ENCODE measurements at regions not wholly inside any gene's neighbourhood (a gene's known extent, or its start where the extent isn't known, plus 50 kb on each side); places are given as distances from the start of the nearest gene placed in this dataset.

DNA sequence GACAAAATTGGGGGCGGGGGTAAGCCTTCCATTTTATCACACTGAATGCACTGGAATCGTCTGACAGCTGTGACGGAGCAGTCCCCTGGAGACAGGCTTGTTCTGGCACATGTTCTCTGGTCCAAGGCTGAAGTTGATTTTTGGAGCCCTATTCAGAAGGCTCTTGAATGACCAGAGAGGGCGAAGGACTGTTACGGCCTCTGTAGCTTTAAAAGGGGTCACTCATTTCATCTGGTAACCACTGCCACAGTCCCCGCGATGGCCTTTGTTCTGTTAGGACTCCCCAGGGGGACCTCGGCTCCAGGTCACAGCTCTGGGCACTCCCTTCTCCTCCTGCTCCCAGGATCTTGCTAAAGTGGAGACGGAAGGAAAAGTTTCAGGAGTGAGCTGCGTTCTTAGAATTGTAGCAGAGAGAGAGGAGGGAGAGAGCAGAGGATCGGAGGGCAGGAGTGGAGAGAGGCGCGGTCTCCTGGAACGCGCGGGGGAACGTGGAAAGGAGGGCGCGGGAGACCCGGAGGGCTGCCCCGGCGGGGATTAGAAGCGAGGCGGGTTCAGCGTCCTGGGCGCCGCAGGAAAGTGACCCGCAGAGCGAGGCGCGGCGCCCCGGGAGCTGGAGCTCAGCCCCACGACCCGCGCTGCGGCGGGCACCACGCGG is 134.3 kb upstream of the MYO16 start:
- DNase-seq = no peak
- Histone ChIP-seq H3K27me3 (peaks cover 5 to 34% (median 20%) of the 10 kb centered on the region in 3 donors), H3K36me3 (no peaks in the 10 kb centered on the region), H3K9me3 (no peaks in the 10 kb centered on the region), H3K4me1 (peaks cover 0 to 21% (median 4%) of the 10 kb centered on the region in 4 donors), H3K4me3 (peak overlapping the region in 3 of 4 donors; percentile 21 to 32 (median 31)), H3K27ac (no peak overlapping the region)
- intact Hi-C loops (cut with DNase I) = no loop called here
- TF ChIP-seq, protein P1, sequence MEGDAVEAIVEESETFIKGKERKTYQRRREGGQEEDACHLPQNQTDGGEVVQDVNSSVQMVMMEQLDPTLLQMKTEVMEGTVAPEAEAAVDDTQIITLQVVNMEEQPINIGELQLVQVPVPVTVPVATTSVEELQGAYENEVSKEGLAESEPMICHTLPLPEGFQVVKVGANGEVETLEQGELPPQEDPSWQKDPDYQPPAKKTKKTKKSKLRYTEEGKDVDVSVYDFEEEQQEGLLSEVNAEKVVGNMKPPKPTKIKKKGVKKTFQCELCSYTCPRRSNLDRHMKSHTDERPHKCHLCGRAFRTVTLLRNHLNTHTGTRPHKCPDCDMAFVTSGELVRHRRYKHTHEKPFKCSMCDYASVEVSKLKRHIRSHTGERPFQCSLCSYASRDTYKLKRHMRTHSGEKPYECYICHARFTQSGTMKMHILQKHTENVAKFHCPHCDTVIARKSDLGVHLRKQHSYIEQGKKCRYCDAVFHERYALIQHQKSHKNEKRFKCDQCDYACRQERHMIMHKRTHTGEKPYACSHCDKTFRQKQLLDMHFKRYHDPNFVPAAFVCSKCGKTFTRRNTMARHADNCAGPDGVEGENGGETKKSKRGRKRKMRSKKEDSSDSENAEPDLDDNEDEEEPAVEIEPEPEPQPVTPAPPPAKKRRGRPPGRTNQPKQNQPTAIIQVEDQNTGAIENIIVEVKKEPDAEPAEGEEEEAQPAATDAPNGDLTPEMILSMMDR (IDR thresholded peaks at IDR 0.05) = no peak
- no peak for TF ChIP-seq POLR2A (IDR thresholded peaks at IDR 0.05)
- TF ChIP-seq POLR2AphosphoS5 (IDR thresholded peaks at IDR 0.05) = no peak
- TF ChIP-seq EP300 (IDR thresholded peaks at IDR 0.05) = no peak
- WGBS, 2 donors = 4 to 9% methylated on average over 40 of the region's 40 CpGs

DNA sequence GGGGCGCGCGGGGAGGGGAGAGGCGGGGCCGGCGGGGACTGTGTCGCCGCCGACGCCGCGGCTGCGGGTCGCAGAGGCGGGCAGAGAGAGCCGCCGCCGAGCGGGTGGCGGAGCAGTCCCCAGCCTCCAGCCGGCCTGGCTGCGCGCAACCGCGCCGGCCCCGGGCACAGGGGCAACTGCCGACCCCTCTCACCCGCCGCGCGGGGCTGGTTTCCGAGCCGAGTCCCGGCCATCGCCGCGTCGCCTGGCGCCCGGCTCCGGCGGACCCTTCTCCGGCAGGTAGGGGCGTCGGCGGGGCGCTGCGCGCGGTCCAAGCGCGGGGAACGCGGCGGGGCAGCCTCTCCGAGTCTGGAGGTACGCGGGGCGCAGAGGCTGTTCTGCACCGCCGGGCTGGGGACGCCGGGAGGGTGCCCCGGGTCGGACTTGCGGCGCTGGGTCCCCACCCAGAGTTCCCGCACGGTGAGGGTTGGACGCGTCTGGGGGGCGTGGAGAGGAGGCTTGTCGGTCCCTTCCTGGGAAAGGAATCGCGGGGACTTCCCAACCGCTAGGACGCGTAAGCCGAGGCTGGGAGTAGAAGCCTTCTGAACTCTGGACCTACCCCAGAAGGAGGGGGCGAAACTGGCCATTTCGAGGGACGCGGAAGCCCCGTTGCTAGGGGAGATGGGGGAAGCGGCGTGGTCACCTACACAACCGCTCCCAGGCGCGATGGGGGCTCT is 133.6 kb upstream of the MYO16 start:
- TF ChIP-seq POLR2AphosphoS5 (IDR thresholded peaks at IDR 0.05) (no peak), EP300 (IDR thresholded peaks at IDR 0.05) (no peak), POLR2A (IDR thresholded peaks at IDR 0.05) (no peak)
- TF ChIP-seq, protein P1 (IDR thresholded peaks at IDR 0.05) = no peak
- Histone ChIP-seq H3K4me1 (peaks cover 0 to 21% (median 4%) of the 10 kb centered on the region in 4 donors), H3K4me3 (peak overlapping the region in 3 of 4 donors; percentile 21 to 32 (median 31)), H3K36me3 (no peaks in the 10 kb centered on the region), H3K9me3 (no peaks in the 10 kb centered on the region), H3K27me3 (peaks cover 5 to 34% (median 20%) of the 10 kb centered on the region in 3 donors), H3K27ac (no peak overlapping the region)
- 3 to 13% methylated on average over 90 of the region's 90 CpGs for WGBS, 2 donors
- intact Hi-C loops (cut with DNase I) = no loop called here
- no peak for DNase-seq

DNA sequence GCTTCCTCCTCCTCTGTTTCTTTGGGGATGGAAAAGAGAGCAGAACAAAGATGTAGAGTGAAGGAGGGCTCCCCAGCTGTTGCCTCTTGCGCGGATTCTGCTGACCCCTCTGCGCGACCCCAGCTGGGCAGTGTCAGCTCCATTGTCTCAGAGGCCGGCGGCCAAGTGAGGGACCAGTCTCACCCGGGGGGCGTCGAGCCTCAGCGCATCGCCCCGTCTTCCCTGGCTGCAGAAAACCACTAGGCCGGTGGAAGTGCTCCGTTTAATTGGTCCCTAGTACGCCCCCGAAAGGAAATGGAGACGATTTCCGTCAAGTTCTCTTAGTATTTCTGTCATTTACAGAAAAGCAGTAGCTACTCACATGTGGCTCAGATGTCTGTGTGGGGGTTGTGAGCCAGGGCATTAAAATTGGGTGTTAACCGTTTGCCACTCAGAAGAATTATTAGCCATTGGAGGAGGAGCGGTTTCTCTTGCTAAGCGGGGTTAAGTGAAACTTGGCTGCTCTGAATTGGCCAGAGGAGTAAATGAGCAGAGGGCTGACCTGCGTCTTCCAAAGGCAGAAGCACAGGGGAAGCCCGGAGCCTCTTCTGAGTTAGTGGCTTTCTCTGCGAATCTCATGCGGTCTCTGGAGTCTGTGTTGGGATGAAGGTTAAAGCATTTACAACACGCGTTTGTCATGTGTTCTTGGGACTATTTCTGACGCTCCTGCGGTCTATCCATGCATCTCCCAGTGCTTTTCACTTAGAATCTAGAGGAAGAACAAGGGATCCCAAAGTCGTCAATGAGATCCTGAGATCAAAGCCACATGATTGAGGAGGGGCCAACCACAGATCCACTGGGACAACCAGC is 132.8 kb upstream of the MYO16 start:
- H3K4me1 ChIP-seq = peaks cover 0 to 21% (median 4%) of the 10 kb centered on the region in 4 donors
- H3K27ac ChIP-seq = no peak overlapping the region
- H3K9me3 ChIP-seq = no peaks in the 10 kb centered on the region
- peak overlapping the region in 3 of 4 donors; percentile 21 to 32 (median 31) for H3K4me3 ChIP-seq
- DNase-seq = no peak
- H3K27me3 ChIP-seq = peaks cover 5 to 34% (median 20%) of the 10 kb centered on the region in 3 donors
- no peak for TF ChIP-seq POLR2AphosphoS5 (IDR thresholded peaks at IDR 0.05)
- no peak for TF ChIP-seq EP300 (IDR thresholded peaks at IDR 0.05)
- TF ChIP-seq, protein P1 (IDR thresholded peaks at IDR 0.05) = no peak
- TF ChIP-seq POLR2A (IDR thresholded peaks at IDR 0.05) = no peak
- intact Hi-C loops (cut with DNase I) = no loop called here
- 7 to 19% methylated on average over 30 of the region's 30 CpGs for WGBS, 2 donors
- no peaks in the 10 kb centered on the region for H3K36me3 ChIP-seq

DNA sequence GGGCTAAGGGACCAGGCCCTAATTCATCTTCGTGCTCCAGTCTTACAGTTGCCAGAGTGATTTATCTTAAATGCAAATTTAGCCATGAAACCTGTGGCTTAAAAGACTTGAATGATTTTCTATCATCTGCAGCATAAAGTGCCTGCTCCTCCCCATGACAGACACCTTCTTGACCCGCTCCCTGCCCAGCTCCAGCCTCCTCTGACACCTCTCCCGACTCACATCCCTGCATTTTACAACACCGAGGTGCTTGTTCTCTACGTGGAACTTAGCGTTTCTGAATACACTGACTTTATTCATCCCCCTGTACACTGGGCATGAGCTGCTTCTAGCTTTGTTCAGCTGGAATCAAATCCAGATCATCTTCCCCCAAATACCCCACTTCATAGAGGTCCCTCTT is 128.7 kb upstream of the MYO16 start:
- Histone ChIP-seq H3K4me3 (no peak overlapping the region), H3K27ac (no peak overlapping the region), H3K36me3 (no peaks in the 10 kb centered on the region), H3K27me3 (peaks cover under 1 to 17% (median 8%) of the 10 kb centered on the region in 3 donors), H3K4me1 (peaks cover 0 to 11% (median 3%) of the 10 kb centered on the region in 4 donors), H3K9me3 (no peaks in the 10 kb centered on the region)
- 58 to 70% methylated on average over 6 of the region's 6 CpGs for WGBS, 2 donors
- DNase-seq = no peak
- intact Hi-C loops (cut with DNase I) = no loop called here
- no peak for TF ChIP-seq POLR2A (IDR thresholded peaks at IDR 0.05)
- no peak for TF ChIP-seq EP300 (IDR thresholded peaks at IDR 0.05)
- TF ChIP-seq, protein P1 (IDR thresholded peaks at IDR 0.05) = no peak
- no peak for TF ChIP-seq POLR2AphosphoS5 (IDR thresholded peaks at IDR 0.05)

Measured in sigmoid colon (tissue), 6 donors.